A549 (cell line): ENCODE measurements at regions not wholly inside any gene's neighbourhood (a gene's known extent, or its start where the extent isn't known, plus 50 kb on each side); places are given as distances from the start of the nearest gene placed in this dataset.

Source experiments
- ATAC-seq, 2 experiments: fragments of 200-7000 bp in 1 of 2; fragments of >200 bp in 1 of 2; cut with Nextera tagmentation in 1 of 2; cut with Tn5 transposase in 1 of 2; 3 replicates each; pipeline versions ENCODE4 v1.8.0 to v1.9.1; 2018 to 2020; ENCODE audit warnings: mild to moderate bottlenecking in 1 of 2, moderate library complexity in 1 of 2
- CTCF ChIA-PET: fragments of 300-600 bp; sonication (Branson Sonifier 250); formaldehyde crosslinking; extraction: SDS; loops from one replicate; lab custom pipeline; 2021; ENCODE audit warnings: antibody characterized with exemption, inconsistent platforms; lab: Yijun Ruan, JAX
- POLR2A ChIA-PET: fragments of 350-600 bp; formaldehyde crosslinking; extraction: SDS; loops from one replicate; lab custom pipeline; 2021; ENCODE audit warnings: antibody characterized with exemption, inconsistent platforms; lab: Yijun Ruan, JAX
- DNase-seq, 2 experiments: peaks; one replicate each; pipeline versions ENCODE4 v3.0.0 to v3.0.0-alpha.2; 2011 to 2016; ENCODE audit warnings: low read depth in 1 of 2, low spot score in 1 of 2
- FAIRE-seq: peaks from 2 replicates; lab custom pipeline; 2011; peaks lifted over from hg19 to GRCh38; lab: Jason Lieb, UNC
- H3K27ac ChIP-seq, 2 experiments: fragments of >200 bp; sonication (Bioruptor Twin); formaldehyde crosslinking; 3 replicates each; pipeline ENCODE4 v1.5.1; 2016 to 2017
- H3K4me1 ChIP-seq: fragments of >200 bp; sonication (Bioruptor Twin); formaldehyde crosslinking; 3 replicates; pipeline ENCODE4 v1.6.1; 2016
- H3K4me2 ChIP-seq: fragments of >200 bp; sonication (Bioruptor Twin); formaldehyde crosslinking; 3 replicates; pipeline ENCODE4 v1.6.1; 2016
- H3K4me3 ChIP-seq: fragments of >200 bp; sonication (Bioruptor Twin); formaldehyde crosslinking; 3 replicates; pipeline ENCODE4 v1.5.1; 2016
- H3K9me3 ChIP-seq: fragments of >200 bp; sonication (Bioruptor Twin); formaldehyde crosslinking; 3 replicates; pipeline ENCODE4 v1.6.1; 2016
- BHLHE40 ChIP-seq: IDR thresholded peaks from 2 replicates; pipeline ENCODE4 v1.6.1; 2012; ENCODE audit warnings: low read depth, low read length, inconsistent platforms
- CBX2 ChIP-seq: fragments of 200-600 bp; sonication (generic); IDR thresholded peaks from 2 replicates; pipeline ENCODE4 v1.6.1; 2016; ENCODE audit warnings: low read depth, mild to moderate bottlenecking, borderline replicate concordance
- CHD4 ChIP-seq: fragments of 200-600 bp; sonication (generic); IDR thresholded peaks from 2 replicates; pipeline ENCODE4 v1.6.1; 2016; ENCODE audit warnings: antibody characterized with exemption, mild to moderate bottlenecking, borderline replicate concordance
- EHF ChIP-seq: fragments of 250-450 bp; sonication (Bioruptor Pico); IDR thresholded peaks from 2 replicates; pipeline ENCODE4 v1.5.0; 2020; ENCODE audit warnings: mild to moderate bottlenecking
- ESRRA ChIP-seq: fragments of 150-350 bp; IDR thresholded peaks from 2 replicates; pipeline ENCODE4 v1.6.1; 2014; ENCODE audit warnings: mild to moderate bottlenecking, low read length, borderline replicate concordance
- HOXA7 ChIP-seq: fragments of 250-450 bp; sonication (Bioruptor Pico); IDR thresholded peaks from 2 replicates; pipeline ENCODE4 v1.5.0; 2020; ENCODE audit warnings: mild to moderate bottlenecking, moderate library complexity
- KDM5A ChIP-seq: fragments of 200-600 bp; sonication (generic); IDR thresholded peaks from 2 replicates; pipeline ENCODE4 v1.6.1; 2016; ENCODE audit warnings: antibody characterized with exemption, mild to moderate bottlenecking
- MAFK ChIP-seq: fragments of 450-650 bp; IDR thresholded peaks from 2 replicates; pipeline ENCODE4 v1.6.1; 2014; ENCODE audit not compliant: partially characterized antibody
- MAZ ChIP-seq: fragments of 150-350 bp; IDR thresholded peaks from 2 replicates; pipeline ENCODE4 v1.6.1; 2014; ENCODE audit warnings: antibody characterized with exemption, low read depth, low read length, borderline replicate concordance
- POLR2AphosphoS2 ChIP-seq: conservative IDR thresholded peaks from 2 replicates; pipeline ENCODE4 v1.6.1; 2012; ENCODE audit warnings: low read length, improper control_type of control experiment, inconsistent platforms
- RAD21 ChIP-seq, 2 experiments: fragments of >200 bp in 1 of 2; sonication (Bioruptor Twin) in 1 of 2; formaldehyde crosslinking in 1 of 2; IDR thresholded peaks in 1 of 2; conservative IDR thresholded peaks in 1 of 2; 2 replicates in 1 of 2; 3 replicates in 1 of 2; pipeline ENCODE4 v1.6.1; 2012 to 2018; ENCODE audit warnings: inconsistent platforms in 1 of 2
- RARB ChIP-seq: fragments of 250-450 bp; sonication (Bioruptor Pico); IDR thresholded peaks from 2 replicates; pipeline ENCODE4 v1.8.0; 2021; ENCODE audit warnings: mild to moderate bottlenecking, moderate library complexity
- RFX5 ChIP-seq: fragments of 450-650 bp; IDR thresholded peaks from 2 replicates; pipeline ENCODE4 v1.7.1; 2014; ENCODE audit warnings: antibody characterized with exemption, mild to moderate bottlenecking, moderate library complexity
- TP53 ChIP-seq: fragments of 250-450 bp; sonication (Bioruptor Pico); IDR thresholded peaks from 2 replicates; pipeline ENCODE4 v1.5.0; 2021; ENCODE audit warnings: mild to moderate bottlenecking, moderate library complexity
- ZC3H11A ChIP-seq: fragments of 450-650 bp; IDR thresholded peaks from 2 replicates; pipeline ENCODE4 v1.6.1; 2014; ENCODE audit warnings: antibody characterized with exemption, mild to moderate bottlenecking
- ZFP36 ChIP-seq: fragments of 450-650 bp; IDR thresholded peaks from 2 replicates; pipeline ENCODE4 v1.6.1; 2014; ENCODE audit warnings: borderline replicate concordance; ENCODE audit not compliant: partially characterized antibody
- ZSCAN20 ChIP-seq: fragments of 250-450 bp; sonication (Bioruptor Pico); IDR thresholded peaks from 2 replicates; pipeline ENCODE4 v1.8.0; 2022; ENCODE audit warnings: mild to moderate bottlenecking, moderate library complexity
- WGBS: methylation state at CpG from one replicate; pipeline ENCODE4 v1.1.6; 2017; ENCODE audit errors: missing lambda C conversion rate; 5-methylcytosine and 5-hydroxymethylcytosine counted together
- TF ChIP-seq, protein P1 (sequence below): fragments of 200-600 bp; sonication (generic); IDR thresholded peaks from 2 replicates; pipeline ENCODE4 v1.6.1; 2016; ENCODE audit warnings: antibody characterized with exemption, mild to moderate bottlenecking, moderate library complexity
- TF ChIP-seq, protein P2 (sequence below): fragments of >200 bp; sonication (Bioruptor Twin); formaldehyde crosslinking; IDR thresholded peaks from 3 replicates; pipeline ENCODE4 v1.5.1; 2016
- TF ChIP-seq, protein P3 (sequence below): fragments of >200 bp; sonication (Bioruptor Twin); formaldehyde crosslinking; IDR thresholded peaks from 3 replicates; pipeline ENCODE4 v1.6.1; 2016
- TF ChIP-seq, protein P4 (sequence below): IDR thresholded peaks from 2 replicates; pipeline ENCODE4 v1.6.1; 2012
- TF ChIP-seq, protein P5 (sequence below): fragments of 150-350 bp; IDR thresholded peaks from 2 replicates; pipeline ENCODE4 v1.6.1; 2014; ENCODE audit warnings: low read depth, mild to moderate bottlenecking, low read length

DNA sequence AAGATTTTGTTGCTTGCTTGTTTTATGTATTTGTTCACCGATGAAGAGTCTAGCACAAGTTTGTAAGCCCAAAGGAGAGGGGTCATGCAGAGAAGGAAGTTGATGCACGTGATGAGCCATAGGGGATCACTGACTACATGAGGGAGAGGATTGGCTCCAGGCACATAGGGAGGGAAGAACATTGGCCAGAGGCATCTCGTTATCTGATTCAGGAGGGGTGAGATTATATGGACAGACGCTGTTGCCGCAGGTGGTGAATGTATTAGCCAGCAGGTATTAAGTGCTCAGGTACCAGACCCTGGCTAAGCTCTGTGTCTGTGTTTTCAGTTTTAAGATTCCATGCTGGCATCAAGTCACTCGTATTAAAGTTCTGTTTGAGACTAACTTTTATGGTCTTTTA lies 91.8 kb upstream of the CHST9 start:
- whole genome bisulfite sequencing, result 34% methylated on average over 6 of the region's 6 CpGs
- DNase-seq (no peak), ATAC-seq (no peak), FAIRE-seq (no peak)
- ChIA-PET POLR2A (no interaction called here), CTCF (no interaction called here)
- Histone ChIP-seq H3K27ac (no peak overlapping the region), H3K4me2 (no peak overlapping the region), H3K4me1 (no peaks in the 10 kb centered on the region), H3K9me3 (no peaks in the 10 kb centered on the region), H3K4me3 (no peak overlapping the region)
- TF ChIP-seq ESRRA, result no peak
- TF ChIP-seq BHLHE40, result no peak
- no peak for TF ChIP-seq MAZ
- TF ChIP-seq KDM5A, result no peak

DNA sequence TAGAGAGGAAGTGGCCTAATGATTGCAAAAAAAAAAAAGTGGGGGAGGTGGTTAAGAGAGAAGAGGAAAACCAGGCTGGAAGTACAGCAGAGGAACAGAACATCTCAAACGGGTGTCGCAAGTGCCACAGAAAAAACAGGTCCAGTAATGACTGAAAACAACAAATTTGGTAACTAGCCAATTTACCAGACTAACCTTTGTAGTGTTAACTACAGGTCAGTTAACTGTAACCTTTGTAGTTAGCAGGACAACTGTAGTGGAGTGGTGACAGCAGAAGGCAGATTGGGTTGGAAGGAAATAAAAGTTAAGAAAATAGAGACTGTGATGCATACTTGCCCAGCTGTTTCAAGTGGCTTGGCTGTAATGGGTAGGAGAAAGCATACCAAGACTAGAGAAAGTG lies 91.4 kb upstream of the CHST9 start:
- DNase-seq, result no peak
- TF ChIP-seq MAFK, result no peak
- TF ChIP-seq RFX5, result no peak
- TF ChIP-seq POLR2AphosphoS2, result no peak
- TF ChIP-seq, protein P1, sequence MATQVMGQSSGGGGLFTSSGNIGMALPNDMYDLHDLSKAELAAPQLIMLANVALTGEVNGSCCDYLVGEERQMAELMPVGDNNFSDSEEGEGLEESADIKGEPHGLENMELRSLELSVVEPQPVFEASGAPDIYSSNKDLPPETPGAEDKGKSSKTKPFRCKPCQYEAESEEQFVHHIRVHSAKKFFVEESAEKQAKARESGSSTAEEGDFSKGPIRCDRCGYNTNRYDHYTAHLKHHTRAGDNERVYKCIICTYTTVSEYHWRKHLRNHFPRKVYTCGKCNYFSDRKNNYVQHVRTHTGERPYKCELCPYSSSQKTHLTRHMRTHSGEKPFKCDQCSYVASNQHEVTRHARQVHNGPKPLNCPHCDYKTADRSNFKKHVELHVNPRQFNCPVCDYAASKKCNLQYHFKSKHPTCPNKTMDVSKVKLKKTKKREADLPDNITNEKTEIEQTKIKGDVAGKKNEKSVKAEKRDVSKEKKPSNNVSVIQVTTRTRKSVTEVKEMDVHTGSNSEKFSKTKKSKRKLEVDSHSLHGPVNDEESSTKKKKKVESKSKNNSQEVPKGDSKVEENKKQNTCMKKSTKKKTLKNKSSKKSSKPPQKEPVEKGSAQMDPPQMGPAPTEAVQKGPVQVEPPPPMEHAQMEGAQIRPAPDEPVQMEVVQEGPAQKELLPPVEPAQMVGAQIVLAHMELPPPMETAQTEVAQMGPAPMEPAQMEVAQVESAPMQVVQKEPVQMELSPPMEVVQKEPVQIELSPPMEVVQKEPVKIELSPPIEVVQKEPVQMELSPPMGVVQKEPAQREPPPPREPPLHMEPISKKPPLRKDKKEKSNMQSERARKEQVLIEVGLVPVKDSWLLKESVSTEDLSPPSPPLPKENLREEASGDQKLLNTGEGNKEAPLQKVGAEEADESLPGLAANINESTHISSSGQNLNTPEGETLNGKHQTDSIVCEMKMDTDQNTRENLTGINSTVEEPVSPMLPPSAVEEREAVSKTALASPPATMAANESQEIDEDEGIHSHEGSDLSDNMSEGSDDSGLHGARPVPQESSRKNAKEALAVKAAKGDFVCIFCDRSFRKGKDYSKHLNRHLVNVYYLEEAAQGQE, result no peak
- TF ChIP-seq, protein P2, sequence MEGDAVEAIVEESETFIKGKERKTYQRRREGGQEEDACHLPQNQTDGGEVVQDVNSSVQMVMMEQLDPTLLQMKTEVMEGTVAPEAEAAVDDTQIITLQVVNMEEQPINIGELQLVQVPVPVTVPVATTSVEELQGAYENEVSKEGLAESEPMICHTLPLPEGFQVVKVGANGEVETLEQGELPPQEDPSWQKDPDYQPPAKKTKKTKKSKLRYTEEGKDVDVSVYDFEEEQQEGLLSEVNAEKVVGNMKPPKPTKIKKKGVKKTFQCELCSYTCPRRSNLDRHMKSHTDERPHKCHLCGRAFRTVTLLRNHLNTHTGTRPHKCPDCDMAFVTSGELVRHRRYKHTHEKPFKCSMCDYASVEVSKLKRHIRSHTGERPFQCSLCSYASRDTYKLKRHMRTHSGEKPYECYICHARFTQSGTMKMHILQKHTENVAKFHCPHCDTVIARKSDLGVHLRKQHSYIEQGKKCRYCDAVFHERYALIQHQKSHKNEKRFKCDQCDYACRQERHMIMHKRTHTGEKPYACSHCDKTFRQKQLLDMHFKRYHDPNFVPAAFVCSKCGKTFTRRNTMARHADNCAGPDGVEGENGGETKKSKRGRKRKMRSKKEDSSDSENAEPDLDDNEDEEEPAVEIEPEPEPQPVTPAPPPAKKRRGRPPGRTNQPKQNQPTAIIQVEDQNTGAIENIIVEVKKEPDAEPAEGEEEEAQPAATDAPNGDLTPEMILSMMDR, result no peak
- no peak for TF ChIP-seq CBX2
- TF ChIP-seq, protein P3, sequence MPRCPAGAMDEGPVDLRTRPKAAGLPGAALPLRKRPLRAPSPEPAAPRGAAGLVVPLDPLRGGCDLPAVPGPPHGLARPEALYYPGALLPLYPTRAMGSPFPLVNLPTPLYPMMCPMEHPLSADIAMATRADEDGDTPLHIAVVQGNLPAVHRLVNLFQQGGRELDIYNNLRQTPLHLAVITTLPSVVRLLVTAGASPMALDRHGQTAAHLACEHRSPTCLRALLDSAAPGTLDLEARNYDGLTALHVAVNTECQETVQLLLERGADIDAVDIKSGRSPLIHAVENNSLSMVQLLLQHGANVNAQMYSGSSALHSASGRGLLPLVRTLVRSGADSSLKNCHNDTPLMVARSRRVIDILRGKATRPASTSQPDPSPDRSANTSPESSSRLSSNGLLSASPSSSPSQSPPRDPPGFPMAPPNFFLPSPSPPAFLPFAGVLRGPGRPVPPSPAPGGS, result no peak
- no peak for TF ChIP-seq CHD4
- no peak for TF ChIP-seq KDM5A
- TF ChIP-seq, protein P4, sequence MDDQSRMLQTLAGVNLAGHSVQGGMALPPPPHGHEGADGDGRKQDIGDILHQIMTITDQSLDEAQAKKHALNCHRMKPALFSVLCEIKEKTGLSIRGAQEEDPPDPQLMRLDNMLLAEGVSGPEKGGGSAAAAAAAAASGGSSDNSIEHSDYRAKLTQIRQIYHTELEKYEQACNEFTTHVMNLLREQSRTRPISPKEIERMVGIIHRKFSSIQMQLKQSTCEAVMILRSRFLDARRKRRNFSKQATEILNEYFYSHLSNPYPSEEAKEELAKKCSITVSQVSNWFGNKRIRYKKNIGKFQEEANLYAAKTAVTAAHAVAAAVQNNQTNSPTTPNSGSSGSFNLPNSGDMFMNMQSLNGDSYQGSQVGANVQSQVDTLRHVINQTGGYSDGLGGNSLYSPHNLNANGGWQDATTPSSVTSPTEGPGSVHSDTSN, result no peak
- TF ChIP-seq ZSCAN20 (CRISPR knock-in tag), result no peak
- TF ChIP-seq EHF (CRISPR knock-in tag), result no peak
- no peak for TF ChIP-seq ZC3H11A
- Histone ChIP-seq H3K27ac (no peak overlapping the region), H3K4me1 (no peaks in the 10 kb centered on the region), H3K9me3 (no peaks in the 10 kb centered on the region), H3K4me3 (no peak overlapping the region), H3K4me2 (no peak overlapping the region)
- CTCF ChIA-PET, result no interaction called here
- FAIRE-seq, result no peak
- POLR2A ChIA-PET, result no interaction called here
- WGBS, result 22% methylated on average over 2 of the region's 2 CpGs
- ATAC-seq, result no peak

DNA sequence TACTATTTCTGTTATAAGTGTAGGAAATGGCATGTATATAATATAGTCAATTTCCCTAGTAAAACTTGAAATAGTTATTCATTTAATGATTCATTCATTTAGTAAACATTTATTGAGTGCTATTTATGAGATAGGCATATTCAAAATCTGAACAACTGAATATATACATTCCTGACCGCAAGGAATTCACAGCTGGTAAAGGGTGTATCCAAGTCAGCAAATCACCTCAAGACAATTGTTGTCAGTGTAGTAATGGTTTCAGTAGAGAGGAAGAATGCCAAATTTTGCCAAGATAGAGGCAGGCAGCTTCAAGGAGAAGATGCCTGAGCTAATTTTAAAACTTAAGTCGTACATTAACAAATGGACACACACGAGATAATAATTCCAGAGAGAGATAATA lies 89.8 kb upstream of the CHST9 start:
- Histone ChIP-seq H3K4me2 (no peak overlapping the region), H3K27ac (no peak overlapping the region), H3K4me1 (no peaks in the 10 kb centered on the region), H3K4me3 (no peak overlapping the region), H3K9me3 (no peaks in the 10 kb centered on the region)
- no peak for FAIRE-seq
- CTCF ChIA-PET, result interaction anchor here (0.6 kb wide), 1 partner anchor 547 kb away, joined by 3 read pairs; no protein-coding TSS in a partner anchor
- POLR2A ChIA-PET, result no interaction called here
- 27% methylated on average over 3 of the region's 3 CpGs for WGBS
- no peak for ATAC-seq
- no peak for DNase-seq
- TF ChIP-seq, protein P1, result no peak
- no peak for TF ChIP-seq RAD21 (conservative IDR thresholded peaks at IDR 0.05 in 1 of 2, IDR thresholded peaks at IDR 0.05 in 1 of 2)
- no peak for TF ChIP-seq TP53 (CRISPR knock-in tag)
- no peak for TF ChIP-seq RARB
- TF ChIP-seq ZFP36, result no peak
- TF ChIP-seq, protein P5, sequence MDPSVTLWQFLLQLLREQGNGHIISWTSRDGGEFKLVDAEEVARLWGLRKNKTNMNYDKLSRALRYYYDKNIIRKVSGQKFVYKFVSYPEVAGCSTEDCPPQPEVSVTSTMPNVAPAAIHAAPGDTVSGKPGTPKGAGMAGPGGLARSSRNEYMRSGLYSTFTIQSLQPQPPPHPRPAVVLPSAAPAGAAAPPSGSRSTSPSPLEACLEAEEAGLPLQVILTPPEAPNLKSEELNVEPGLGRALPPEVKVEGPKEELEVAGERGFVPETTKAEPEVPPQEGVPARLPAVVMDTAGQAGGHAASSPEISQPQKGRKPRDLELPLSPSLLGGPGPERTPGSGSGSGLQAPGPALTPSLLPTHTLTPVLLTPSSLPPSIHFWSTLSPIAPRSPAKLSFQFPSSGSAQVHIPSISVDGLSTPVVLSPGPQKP, result no peak
- TF ChIP-seq HOXA7 (CRISPR knock-in tag), result no peak
